ENCODE measurements at regions not wholly inside any gene's neighbourhood (a gene's known extent, or its start where the extent isn't known, plus 50 kb on each side); places are given as distances from the start of the nearest gene placed in this dataset.

- H3K4me2 ChIP-seq (ENCODE audit: low read length), result no peak overlapping the region
- H3K27ac ChIP-seq, result no peak overlapping the region
- H3K9me3 ChIP-seq (ENCODE audit: control insufficient read depth, low read length), result no peaks in the 10 kb centered on the region
- no peak for TF ChIP-seq CTCF (IDR thresholded peaks at IDR 0.05)
- H3K36me3 ChIP-seq (ENCODE audit: control insufficient read depth, insufficient read depth, low read length), result no peaks in the 10 kb centered on the region
- H3K4me3 ChIP-seq (ENCODE audit: low read depth, low read length), result no peak overlapping the region
- no peak overlapping the region for H2AFZ ChIP-seq
- H3K79me2 ChIP-seq, result no peaks in the 10 kb centered on the region
- no peaks in the 10 kb centered on the region for H3K27me3 ChIP-seq (ENCODE audit: control insufficient read depth, insufficient read depth, low read length)
- H3K9ac ChIP-seq, result no peak overlapping the region
- H3K4me1 ChIP-seq, result no peaks in the 10 kb centered on the region
These were observed 307.4 kb upstream of the CNR1 start for GRCh38 chr6:88473589-88473988.

GRCh38 chr6:88472851-88473525 lies 306.8 kb upstream of the CNR1 start:
- no peak overlapping the region for H2AFZ ChIP-seq
- no peak overlapping the region for H3K27ac ChIP-seq
- no peak overlapping the region for H3K4me3 ChIP-seq (ENCODE audit: low read depth, low read length)
- H3K9me3 ChIP-seq (ENCODE audit: control insufficient read depth, low read length), result no peaks in the 10 kb centered on the region
- H3K9ac ChIP-seq, result no peak overlapping the region
- H3K36me3 ChIP-seq (ENCODE audit: control insufficient read depth, insufficient read depth, low read length), result no peaks in the 10 kb centered on the region
- no peak overlapping the region for H3K4me2 ChIP-seq (ENCODE audit: low read length)
- no peaks in the 10 kb centered on the region for H3K27me3 ChIP-seq (ENCODE audit: control insufficient read depth, insufficient read depth, low read length)
- H3K4me1 ChIP-seq, result no peaks in the 10 kb centered on the region
- no peak for TF ChIP-seq CTCF (IDR thresholded peaks at IDR 0.05)
- no peaks in the 10 kb centered on the region for H3K79me2 ChIP-seq

DNA sequence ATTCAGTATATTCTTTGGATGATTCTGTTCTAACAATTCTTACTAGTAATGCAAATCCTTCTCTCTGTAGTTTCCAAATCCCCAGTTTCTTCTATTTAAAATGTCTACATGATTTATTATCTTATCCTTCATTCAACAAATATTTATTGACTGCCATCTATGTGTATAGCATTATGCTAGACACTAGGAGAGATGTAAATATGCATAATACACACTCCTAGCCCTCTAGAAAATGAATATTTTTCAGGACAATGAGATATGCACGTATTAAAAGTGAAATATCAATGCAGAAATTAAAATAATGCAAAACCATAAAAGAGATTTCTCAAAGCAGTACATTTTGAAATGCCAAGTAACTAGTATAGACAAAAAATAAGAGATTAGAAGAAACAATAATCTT lies 293.5 kb upstream of the CNR1 start:
- H3K4me2 ChIP-seq (ENCODE audit: low read length), result no peak overlapping the region
- no peak overlapping the region for H3K9ac ChIP-seq
- H3K4me3 ChIP-seq (ENCODE audit: low read depth, low read length), result no peak overlapping the region
- TF ChIP-seq CTCF (IDR thresholded peaks at IDR 0.05), result no peak
- no peaks in the 10 kb centered on the region for H3K27me3 ChIP-seq (ENCODE audit: control insufficient read depth, insufficient read depth, low read length)
- no peak overlapping the region for H3K27ac ChIP-seq
- H3K4me1 ChIP-seq, result no peaks in the 10 kb centered on the region
- no peak overlapping the region for H2AFZ ChIP-seq
- H3K9me3 ChIP-seq (ENCODE audit: control insufficient read depth, low read length), result no peaks in the 10 kb centered on the region
- H3K36me3 ChIP-seq (ENCODE audit: control insufficient read depth, insufficient read depth, low read length), result no peaks in the 10 kb centered on the region
- H3K79me2 ChIP-seq, result no peaks in the 10 kb centered on the region

- Histone ChIP-seq H3K4me2 (ENCODE audit: low read length) (no peak overlapping the region), H3K27ac (no peak overlapping the region), H3K9ac (no peak overlapping the region), H3K27me3 (ENCODE audit: control insufficient read depth, insufficient read depth, low read length) (no peaks in the 10 kb centered on the region), H3K4me1 (no peaks in the 10 kb centered on the region), H3K4me3 (ENCODE audit: low read depth, low read length) (no peak overlapping the region), H3K79me2 (no peaks in the 10 kb centered on the region), H2AFZ (no peak overlapping the region), H3K36me3 (ENCODE audit: control insufficient read depth, insufficient read depth, low read length) (no peaks in the 10 kb centered on the region), H3K9me3 (ENCODE audit: control insufficient read depth, low read length) (no peaks in the 10 kb centered on the region)
- TF ChIP-seq CTCF (IDR thresholded peaks at IDR 0.05), result no peak
These were observed 293.0 kb upstream of the CNR1 start for GRCh38 chr6:88459189-88459588.

- Histone ChIP-seq H3K27me3 (ENCODE audit: control insufficient read depth, insufficient read depth, low read length) (no peaks in the 10 kb centered on the region), H3K27ac (no peak overlapping the region), H3K4me2 (ENCODE audit: low read length) (no peak overlapping the region), H3K9me3 (ENCODE audit: control insufficient read depth, low read length) (no peaks in the 10 kb centered on the region), H3K9ac (no peak overlapping the region), H3K36me3 (ENCODE audit: control insufficient read depth, insufficient read depth, low read length) (no peaks in the 10 kb centered on the region), H3K79me2 (no peaks in the 10 kb centered on the region), H3K4me1 (no peaks in the 10 kb centered on the region), H3K4me3 (ENCODE audit: low read depth, low read length) (no peak overlapping the region), H2AFZ (no peak overlapping the region)
- no peak for TF ChIP-seq CTCF (IDR thresholded peaks at IDR 0.05)
These were observed 292.5 kb upstream of the CNR1 start for GRCh38 chr6:88458662-88459061.
